ENCODE measurements at regions not wholly inside any gene's neighbourhood (a gene's known extent, or its start where the extent isn't known, plus 50 kb on each side); places are given as distances from the start of the nearest gene placed in this dataset.
"Not testable (repeated sequence)": the region's sequence is repeated elsewhere in the genome, so short reads cannot be mapped to it uniquely, and the experiment has no call there.

DNA sequence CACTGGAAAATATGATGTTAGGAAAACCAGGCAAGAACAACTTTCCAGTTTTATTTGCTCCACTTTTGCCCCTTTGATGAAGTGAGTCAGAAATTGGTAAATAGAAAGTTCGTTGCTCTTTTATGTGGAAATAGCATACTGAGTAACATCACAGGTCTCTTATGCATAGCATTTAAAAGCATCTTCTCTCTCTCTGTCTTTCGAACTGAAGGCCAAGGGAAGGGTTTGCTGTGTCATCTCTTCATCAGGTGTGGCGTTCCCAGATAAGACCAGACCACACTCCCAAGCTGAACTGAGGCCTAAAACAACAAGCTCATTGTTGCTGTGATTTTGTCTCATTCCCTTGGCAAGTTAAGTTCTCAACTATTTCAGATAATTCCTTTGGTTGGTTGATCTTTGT is 131.8 kb upstream of the GRB10 start:
- Histone ChIP-seq H3K4me3 (no peak overlapping the region), H3K9me3 (no peaks in the 10 kb centered on the region), H3K36me3 (ENCODE audit: insufficient read depth in 1 of 2, low read depth in 1 of 2) (no peaks in the 10 kb centered on the region), H3K27ac (no peak overlapping the region), H3K27me3 (ENCODE audit: insufficient read depth in 3 of 3, low read length in 2 of 3) (no peaks in the 10 kb centered on the region), H3K4me1 (no peaks in the 10 kb centered on the region)
- intact Hi-C loops (cut with DNase I) = no loop called here
- TF ChIP-seq, protein P1, sequence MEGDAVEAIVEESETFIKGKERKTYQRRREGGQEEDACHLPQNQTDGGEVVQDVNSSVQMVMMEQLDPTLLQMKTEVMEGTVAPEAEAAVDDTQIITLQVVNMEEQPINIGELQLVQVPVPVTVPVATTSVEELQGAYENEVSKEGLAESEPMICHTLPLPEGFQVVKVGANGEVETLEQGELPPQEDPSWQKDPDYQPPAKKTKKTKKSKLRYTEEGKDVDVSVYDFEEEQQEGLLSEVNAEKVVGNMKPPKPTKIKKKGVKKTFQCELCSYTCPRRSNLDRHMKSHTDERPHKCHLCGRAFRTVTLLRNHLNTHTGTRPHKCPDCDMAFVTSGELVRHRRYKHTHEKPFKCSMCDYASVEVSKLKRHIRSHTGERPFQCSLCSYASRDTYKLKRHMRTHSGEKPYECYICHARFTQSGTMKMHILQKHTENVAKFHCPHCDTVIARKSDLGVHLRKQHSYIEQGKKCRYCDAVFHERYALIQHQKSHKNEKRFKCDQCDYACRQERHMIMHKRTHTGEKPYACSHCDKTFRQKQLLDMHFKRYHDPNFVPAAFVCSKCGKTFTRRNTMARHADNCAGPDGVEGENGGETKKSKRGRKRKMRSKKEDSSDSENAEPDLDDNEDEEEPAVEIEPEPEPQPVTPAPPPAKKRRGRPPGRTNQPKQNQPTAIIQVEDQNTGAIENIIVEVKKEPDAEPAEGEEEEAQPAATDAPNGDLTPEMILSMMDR (IDR thresholded peaks at IDR 0.05) = no peak
- no peak for DNase-seq
- no peak for ATAC-seq
- WGBS, 3 donors = 76 to 80% (median 77%) methylated on average over 3 of the region's 3 CpGs

DNA sequence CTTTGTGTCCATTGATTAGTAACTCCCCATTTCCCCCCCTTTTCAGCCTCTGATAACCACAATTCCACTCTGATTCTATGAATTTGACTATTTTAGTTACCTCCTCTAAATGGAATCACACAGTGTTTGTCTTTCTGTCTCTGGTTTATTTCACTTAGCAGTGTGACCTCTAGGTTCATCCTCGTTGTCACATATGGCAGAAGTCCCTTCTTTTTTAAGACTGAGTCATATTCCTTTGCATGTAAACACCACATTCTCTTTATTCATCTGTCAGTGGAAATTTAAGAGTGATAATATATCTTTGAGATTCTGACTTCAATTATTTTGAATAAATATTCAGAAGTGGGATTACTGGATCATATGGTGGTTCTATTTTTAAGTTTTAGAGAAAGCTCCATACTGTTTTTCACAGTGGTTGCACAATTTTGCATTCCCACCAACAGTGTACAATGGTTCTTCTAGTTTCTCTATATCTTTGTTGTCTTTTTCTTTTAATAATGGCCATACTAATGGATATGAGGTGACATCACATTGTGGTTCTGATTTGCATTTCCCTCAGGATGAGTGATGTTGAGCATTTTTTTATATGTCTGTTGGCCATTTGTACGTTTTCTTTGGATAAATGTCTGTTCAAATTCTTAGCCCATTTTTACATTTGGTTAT is 126.1 kb upstream of the GRB10 start:
- TF ChIP-seq, protein P1 (IDR thresholded peaks at IDR 0.05) = no peak

DNA sequence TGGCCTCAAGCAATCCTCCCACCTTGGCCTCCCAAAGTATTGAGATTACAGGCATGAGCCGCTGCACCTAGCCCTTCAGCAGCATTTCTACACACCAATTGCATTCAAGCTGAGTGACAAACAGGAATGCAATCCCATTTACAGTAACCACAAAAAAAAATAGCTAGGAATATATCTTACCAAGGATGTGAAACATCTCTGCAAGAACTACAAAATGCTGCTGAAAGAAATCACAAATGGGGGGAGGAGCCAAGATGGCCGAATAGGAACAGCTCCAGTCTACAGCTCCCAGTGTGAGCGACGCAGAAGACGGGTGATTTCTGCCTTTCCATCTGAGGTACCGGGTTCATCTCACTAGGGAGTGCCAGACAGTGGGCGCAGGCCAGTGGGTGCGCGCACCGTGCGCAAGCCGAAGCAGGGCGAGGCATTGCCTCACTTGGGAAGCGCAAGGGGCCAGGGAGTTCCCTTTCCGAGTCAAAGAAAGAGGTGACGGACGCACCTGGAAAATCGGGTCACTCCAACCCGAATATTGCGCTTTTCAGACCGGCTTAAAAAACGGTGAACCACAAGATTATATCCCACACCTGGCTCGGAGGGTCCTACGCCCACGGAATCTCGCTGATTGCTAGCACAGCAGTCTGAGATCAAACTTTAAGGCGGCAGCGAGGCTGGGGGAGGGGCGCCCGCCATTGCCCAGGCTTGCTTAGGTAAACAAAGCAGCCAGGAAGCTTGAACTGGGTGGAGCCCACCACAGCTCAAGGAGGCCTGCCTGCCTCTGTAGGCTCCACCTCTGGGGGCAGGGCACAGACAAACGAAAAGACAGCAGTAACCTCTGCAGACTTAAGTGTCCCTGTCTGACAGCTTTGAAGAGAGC is 116.1 kb upstream of the GRB10 start:
- intact Hi-C loops (cut with DNase I); H3K27me3 ChIP-seq (ENCODE audit: insufficient read depth in 3 of 3, low read length in 2 of 3); ATAC-seq; DNase-seq; H3K4me3 ChIP-seq; H3K27ac ChIP-seq; H3K4me1 ChIP-seq; H3K9me3 ChIP-seq; H3K36me3 ChIP-seq (ENCODE audit: insufficient read depth in 1 of 2, low read depth in 1 of 2): not testable (repeated sequence)
- WGBS, 3 donors = 83 to 86% (median 83%) methylated on average over 23 to 30 of the region's 31 CpGs

More for the DNA sequence above, 126.1 kb upstream of the GRB10 start:
- no peaks in the 10 kb centered on the region for H3K27me3 ChIP-seq (ENCODE audit: insufficient read depth in 3 of 3, low read length in 2 of 3)
- DNase-seq = no peak
- no peak overlapping the region for H3K27ac ChIP-seq
- no peaks in the 10 kb centered on the region for H3K9me3 ChIP-seq
- intact Hi-C loops (cut with DNase I) = no loop called here
- H3K4me3 ChIP-seq = no peak overlapping the region
- no peaks in the 10 kb centered on the region for H3K4me1 ChIP-seq
- no peaks in the 10 kb centered on the region for H3K36me3 ChIP-seq (ENCODE audit: insufficient read depth in 1 of 2, low read depth in 1 of 2)
- 38 to 58% (median 42%) methylated on average over 2 of the region's 2 CpGs for WGBS, 3 donors
- no peak for ATAC-seq

DNA sequence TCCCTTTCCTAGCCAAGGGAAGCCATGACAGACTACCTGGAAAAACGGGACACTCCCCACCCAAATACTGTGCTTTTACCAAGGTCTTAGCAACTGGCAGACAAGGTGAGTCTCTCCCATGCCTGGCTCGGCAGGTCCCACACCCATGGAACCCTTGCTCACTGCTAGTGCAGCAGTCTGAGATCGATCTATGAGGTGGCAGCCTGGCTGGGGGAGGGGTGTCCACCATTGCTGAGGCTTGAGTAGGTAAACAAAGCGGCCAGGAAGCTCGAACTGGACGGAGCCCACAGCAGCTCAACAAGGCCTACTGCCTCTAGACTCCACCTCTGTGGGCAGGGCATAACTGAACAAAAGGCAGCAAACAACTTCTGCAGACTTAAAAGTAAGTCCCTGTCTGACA is 104.4 kb upstream of the GRB10 start:
- H3K27me3 ChIP-seq (ENCODE audit: insufficient read depth in 3 of 3, low read length in 2 of 3); ATAC-seq; H3K9me3 ChIP-seq; H3K27ac ChIP-seq; intact Hi-C loops (cut with DNase I); H3K4me1 ChIP-seq; DNase-seq; H3K4me3 ChIP-seq; H3K36me3 ChIP-seq (ENCODE audit: insufficient read depth in 1 of 2, low read depth in 1 of 2): not testable (repeated sequence)
- WGBS, 3 donors = 63 to 70% (median 65%) methylated on average over 6 of the region's 6 CpGs

DNA sequence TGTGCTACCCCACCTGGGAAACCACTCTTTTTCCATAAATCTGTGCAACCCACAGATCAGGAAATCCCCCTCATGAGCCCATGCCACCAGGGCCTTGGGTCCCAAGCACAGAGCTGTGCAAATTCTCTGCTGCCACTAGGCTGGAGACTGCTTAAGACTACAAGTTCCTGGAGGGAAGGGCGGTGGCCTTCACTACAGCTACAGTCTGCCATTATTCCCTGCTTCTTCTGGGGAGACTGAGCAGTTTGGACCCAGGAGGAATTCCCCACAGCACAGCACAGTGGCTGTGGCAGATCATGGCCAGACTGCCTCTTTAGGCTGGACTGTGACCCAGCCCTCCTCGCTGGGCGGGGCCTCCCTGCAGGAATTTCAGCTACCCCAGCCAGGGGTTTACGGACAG is 89.7 kb upstream of the GRB10 start:
- H3K27me3 ChIP-seq (ENCODE audit: insufficient read depth in 3 of 3, low read length in 2 of 3) = no peaks in the 10 kb centered on the region
- WGBS, 3 donors = 74 to 82% (median 79%) methylated on average over 4 of the region's 4 CpGs
- no peaks in the 10 kb centered on the region for H3K36me3 ChIP-seq (ENCODE audit: insufficient read depth in 1 of 2, low read depth in 1 of 2)
- DNase-seq (no peak), ATAC-seq (no peak)
- TF ChIP-seq, protein P1 (IDR thresholded peaks at IDR 0.05) = no peak
- H3K27ac ChIP-seq = no peak overlapping the region
- intact Hi-C loops (cut with DNase I) = no loop called here
- no peaks in the 10 kb centered on the region for H3K4me1 ChIP-seq
- H3K4me3 ChIP-seq = no peak overlapping the region
- no peaks in the 10 kb centered on the region for H3K9me3 ChIP-seq
